HepG2 (cell line): ENCODE measurements at regions not wholly inside any gene's neighbourhood (a gene's known extent, or its start where the extent isn't known, plus 50 kb on each side); places are given as distances from the start of the nearest gene placed in this dataset.

Source experiments
- CBFB ChIP-seq: sonication (generic); formaldehyde crosslinking; IDR thresholded peaks from 2 replicates; pipeline ENCODE4 v1.4.0; 2020; ENCODE audit warnings: missing genetic modification reagents
- FOXA1 ChIP-seq, 2 experiments: fragments of 450-650 bp in 1 of 2; sonication (generic) in 1 of 2; formaldehyde crosslinking in 1 of 2; IDR thresholded peaks; 2 replicates each; pipeline versions ENCODE4 v1.4.0 to v1.6.1; 2016 to 2020; ENCODE audit warnings: missing genetic modification reagents in 1 of 2
- HNF4G ChIP-seq, 2 experiments: sonication (generic) in 1 of 2; formaldehyde crosslinking in 1 of 2; IDR thresholded peaks; 2 replicates each; pipeline versions ENCODE4 v1.4.0 to v1.6.1; 2011 to 2020; ENCODE audit warnings: borderline replicate concordance in 2 of 2, low read depth in 2 of 2, mild to moderate bottlenecking in 2 of 2, low read length in 1 of 2, missing genetic modification reagents in 1 of 2, moderate library complexity in 1 of 2
- MED8 ChIP-seq: sonication (generic); formaldehyde crosslinking; IDR thresholded peaks from 2 replicates; pipeline ENCODE4 v1.8.1; 2023; ENCODE audit warnings: mild to moderate bottlenecking, missing genetic modification reagents; ENCODE audit not compliant: insufficient replicate concordance
- MXD4 ChIP-seq: IDR thresholded peaks from 2 replicates; pipeline ENCODE4 v1.6.1; 2016; ENCODE audit warnings: mild to moderate bottlenecking, missing biosample characterization, missing genetic modification reagents
- PAWR ChIP-seq: sonication (generic); formaldehyde crosslinking; IDR thresholded peaks from 2 replicates; pipeline ENCODE4 v1.4.0; 2020; ENCODE audit warnings: missing genetic modification reagents, mild to moderate bottlenecking, borderline replicate concordance
- POLR2G ChIP-seq: fragments of 200-400 bp; formaldehyde crosslinking; IDR thresholded peaks from 2 replicates; pipeline ENCODE4 v1.6.1; 2018; ENCODE audit warnings: mild to moderate bottlenecking, low read depth, low read length, moderate library complexity
- RARG ChIP-seq: sonication (generic); formaldehyde crosslinking; IDR thresholded peaks from 2 replicates; pipeline ENCODE4 v1.4.0; 2020; ENCODE audit warnings: low read depth, mild to moderate bottlenecking, missing genetic modification reagents
- SMAD3 ChIP-seq: sonication (generic); formaldehyde crosslinking; IDR thresholded peaks from 2 replicates; pipeline ENCODE4 v1.4.0; 2020; ENCODE audit warnings: missing genetic modification reagents
- ZFP37 ChIP-seq: sonication (generic); formaldehyde crosslinking; IDR thresholded peaks from 2 replicates; pipeline ENCODE4 v1.4.0; 2020; ENCODE audit warnings: missing genetic modification reagents, borderline replicate concordance
- ZNF33A ChIP-seq: sonication (generic); formaldehyde crosslinking; IDR thresholded peaks from 2 replicates; pipeline ENCODE4 v1.5.1; 2020; ENCODE audit warnings: missing genetic modification reagents, mild to moderate bottlenecking, moderate library complexity, borderline replicate concordance
- ZNF598 ChIP-seq: sonication (generic); formaldehyde crosslinking; IDR thresholded peaks from 2 replicates; pipeline ENCODE4 v1.5.1; 2020; ENCODE audit warnings: mild to moderate bottlenecking, missing genetic modification reagents, borderline replicate concordance
- ZSCAN29 ChIP-seq: sonication (generic); formaldehyde crosslinking; conservative IDR thresholded peaks from 2 replicates; pipeline ENCODE4 v1.4.0; 2020; ENCODE audit warnings: mild to moderate bottlenecking, missing genetic modification reagents
- TF ChIP-seq, protein P1 (sequence below): IDR thresholded peaks from 2 replicates; pipeline ENCODE4 v1.6.1; 2016; ENCODE audit warnings: low read depth, missing genetic modification reagents, missing compliant biosample characterization
- TF ChIP-seq, protein P2 (sequence below): sonication (generic); formaldehyde crosslinking; IDR thresholded peaks from 2 replicates; pipeline ENCODE4; 2020; ENCODE audit warnings: missing genetic modification reagents, mild to moderate bottlenecking, borderline replicate concordance
- TF ChIP-seq, protein P3 (sequence below): sonication (generic); formaldehyde crosslinking; IDR thresholded peaks from 2 replicates; pipeline ENCODE4 v1.5.0; 2020; ENCODE audit warnings: missing genetic modification reagents, mild to moderate bottlenecking, borderline replicate concordance
- TF ChIP-seq, protein P4 (sequence below): sonication (generic); formaldehyde crosslinking; IDR thresholded peaks from 2 replicates; pipeline ENCODE4 v1.8.0; 2022; ENCODE audit warnings: missing genetic modification reagents, low read depth, mild to moderate bottlenecking, borderline replicate concordance

DNA sequence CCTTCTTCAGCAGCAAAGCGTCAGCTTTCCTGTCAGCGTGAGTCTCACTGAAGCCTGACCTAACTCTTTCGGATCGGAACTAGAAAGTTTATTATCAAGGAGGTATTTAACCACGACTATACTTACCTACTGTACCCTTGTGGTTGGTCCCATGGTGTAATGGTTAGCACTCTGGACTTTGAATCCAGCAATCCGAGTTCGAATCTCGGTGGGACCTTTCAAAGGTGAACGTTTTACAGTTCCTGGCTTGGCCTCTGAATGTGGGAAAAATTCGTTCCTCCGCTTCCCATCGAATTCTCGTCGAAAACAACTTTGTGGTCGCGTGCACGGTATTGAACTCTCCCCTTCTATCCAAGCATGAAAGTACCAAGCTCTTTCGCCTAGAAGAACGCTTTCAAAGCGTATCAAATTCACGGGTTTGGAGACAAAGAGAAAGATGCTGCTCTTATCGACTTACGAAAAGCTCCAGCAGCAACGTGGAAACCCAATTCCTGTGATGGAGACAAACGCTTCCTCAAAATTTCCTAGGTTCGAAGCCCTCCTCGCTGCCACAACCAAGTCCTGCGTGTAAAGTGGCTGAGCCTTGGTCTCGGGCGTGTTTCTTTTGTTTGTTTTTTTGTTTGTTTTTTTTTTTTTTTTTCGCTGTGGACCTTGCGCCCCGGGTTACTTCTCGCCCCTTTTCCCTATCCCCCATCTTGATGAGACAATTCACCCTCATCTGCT, 63.7 kb downstream of the GPX5 start (continued):
- TF ChIP-seq, protein P1, sequence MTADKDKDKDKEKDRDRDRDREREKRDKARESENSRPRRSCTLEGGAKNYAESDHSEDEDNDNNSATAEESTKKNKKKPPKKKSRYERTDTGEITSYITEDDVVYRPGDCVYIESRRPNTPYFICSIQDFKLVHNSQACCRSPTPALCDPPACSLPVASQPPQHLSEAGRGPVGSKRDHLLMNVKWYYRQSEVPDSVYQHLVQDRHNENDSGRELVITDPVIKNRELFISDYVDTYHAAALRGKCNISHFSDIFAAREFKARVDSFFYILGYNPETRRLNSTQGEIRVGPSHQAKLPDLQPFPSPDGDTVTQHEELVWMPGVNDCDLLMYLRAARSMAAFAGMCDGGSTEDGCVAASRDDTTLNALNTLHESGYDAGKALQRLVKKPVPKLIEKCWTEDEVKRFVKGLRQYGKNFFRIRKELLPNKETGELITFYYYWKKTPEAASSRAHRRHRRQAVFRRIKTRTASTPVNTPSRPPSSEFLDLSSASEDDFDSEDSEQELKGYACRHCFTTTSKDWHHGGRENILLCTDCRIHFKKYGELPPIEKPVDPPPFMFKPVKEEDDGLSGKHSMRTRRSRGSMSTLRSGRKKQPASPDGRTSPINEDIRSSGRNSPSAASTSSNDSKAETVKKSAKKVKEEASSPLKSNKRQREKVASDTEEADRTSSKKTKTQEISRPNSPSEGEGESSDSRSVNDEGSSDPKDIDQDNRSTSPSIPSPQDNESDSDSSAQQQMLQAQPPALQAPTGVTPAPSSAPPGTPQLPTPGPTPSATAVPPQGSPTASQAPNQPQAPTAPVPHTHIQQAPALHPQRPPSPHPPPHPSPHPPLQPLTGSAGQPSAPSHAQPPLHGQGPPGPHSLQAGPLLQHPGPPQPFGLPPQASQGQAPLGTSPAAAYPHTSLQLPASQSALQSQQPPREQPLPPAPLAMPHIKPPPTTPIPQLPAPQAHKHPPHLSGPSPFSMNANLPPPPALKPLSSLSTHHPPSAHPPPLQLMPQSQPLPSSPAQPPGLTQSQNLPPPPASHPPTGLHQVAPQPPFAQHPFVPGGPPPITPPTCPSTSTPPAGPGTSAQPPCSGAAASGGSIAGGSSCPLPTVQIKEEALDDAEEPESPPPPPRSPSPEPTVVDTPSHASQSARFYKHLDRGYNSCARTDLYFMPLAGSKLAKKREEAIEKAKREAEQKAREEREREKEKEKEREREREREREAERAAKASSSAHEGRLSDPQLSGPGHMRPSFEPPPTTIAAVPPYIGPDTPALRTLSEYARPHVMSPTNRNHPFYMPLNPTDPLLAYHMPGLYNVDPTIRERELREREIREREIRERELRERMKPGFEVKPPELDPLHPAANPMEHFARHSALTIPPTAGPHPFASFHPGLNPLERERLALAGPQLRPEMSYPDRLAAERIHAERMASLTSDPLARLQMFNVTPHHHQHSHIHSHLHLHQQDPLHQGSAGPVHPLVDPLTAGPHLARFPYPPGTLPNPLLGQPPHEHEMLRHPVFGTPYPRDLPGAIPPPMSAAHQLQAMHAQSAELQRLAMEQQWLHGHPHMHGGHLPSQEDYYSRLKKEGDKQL (CRISPR knock-in tag): peak; percentile 57; the same call in 1 of the 2 replicates
- TF ChIP-seq MED8 (no peak), ZNF33A (CRISPR knock-in tag) (0 out of 2 replicates have a peak, but pooled peaks have one; percentile 79), SMAD3 (CRISPR knock-in tag) (peak; percentile 94), RARG (CRISPR knock-in tag) (no peak), POLR2G (no peak), ZSCAN29 (CRISPR knock-in tag) (peak; percentile 93; the same call in 1 of the 2 replicates), ZNF598 (CRISPR knock-in tag) (no peak), PAWR (CRISPR knock-in tag) (no peak), FOXA1 (IDR thresholded peaks at IDR 0.05) (no peak), FOXA1 (CRISPR knock-in tag; IDR thresholded peaks at IDR 0.05) (no peak), MXD4 (no peak), ZFP37 (CRISPR knock-in tag) (peak; percentile 71; the same call in 1 of the 2 replicates), HNF4G (IDR thresholded peaks at IDR 0.05; ENCODE audit: borderline replicate concordance, low read depth, low read length) (peak; percentile 97), HNF4G (CRISPR knock-in tag; IDR thresholded peaks at IDR 0.05; ENCODE audit: borderline replicate concordance, low read depth) (peak; percentile 82; the same call in 1 of the 2 replicates), CBFB (CRISPR knock-in tag) (peak; percentile 93)
- TF ChIP-seq, protein P2, sequence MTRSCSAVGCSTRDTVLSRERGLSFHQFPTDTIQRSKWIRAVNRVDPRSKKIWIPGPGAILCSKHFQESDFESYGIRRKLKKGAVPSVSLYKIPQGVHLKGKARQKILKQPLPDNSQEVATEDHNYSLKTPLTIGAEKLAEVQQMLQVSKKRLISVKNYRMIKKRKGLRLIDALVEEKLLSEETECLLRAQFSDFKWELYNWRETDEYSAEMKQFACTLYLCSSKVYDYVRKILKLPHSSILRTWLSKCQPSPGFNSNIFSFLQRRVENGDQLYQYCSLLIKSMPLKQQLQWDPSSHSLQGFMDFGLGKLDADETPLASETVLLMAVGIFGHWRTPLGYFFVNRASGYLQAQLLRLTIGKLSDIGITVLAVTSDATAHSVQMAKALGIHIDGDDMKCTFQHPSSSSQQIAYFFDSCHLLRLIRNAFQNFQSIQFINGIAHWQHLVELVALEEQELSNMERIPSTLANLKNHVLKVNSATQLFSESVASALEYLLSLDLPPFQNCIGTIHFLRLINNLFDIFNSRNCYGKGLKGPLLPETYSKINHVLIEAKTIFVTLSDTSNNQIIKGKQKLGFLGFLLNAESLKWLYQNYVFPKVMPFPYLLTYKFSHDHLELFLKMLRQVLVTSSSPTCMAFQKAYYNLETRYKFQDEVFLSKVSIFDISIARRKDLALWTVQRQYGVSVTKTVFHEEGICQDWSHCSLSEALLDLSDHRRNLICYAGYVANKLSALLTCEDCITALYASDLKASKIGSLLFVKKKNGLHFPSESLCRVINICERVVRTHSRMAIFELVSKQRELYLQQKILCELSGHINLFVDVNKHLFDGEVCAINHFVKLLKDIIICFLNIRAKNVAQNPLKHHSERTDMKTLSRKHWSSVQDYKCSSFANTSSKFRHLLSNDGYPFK (CRISPR knock-in tag): no peak
- TF ChIP-seq, protein P3, sequence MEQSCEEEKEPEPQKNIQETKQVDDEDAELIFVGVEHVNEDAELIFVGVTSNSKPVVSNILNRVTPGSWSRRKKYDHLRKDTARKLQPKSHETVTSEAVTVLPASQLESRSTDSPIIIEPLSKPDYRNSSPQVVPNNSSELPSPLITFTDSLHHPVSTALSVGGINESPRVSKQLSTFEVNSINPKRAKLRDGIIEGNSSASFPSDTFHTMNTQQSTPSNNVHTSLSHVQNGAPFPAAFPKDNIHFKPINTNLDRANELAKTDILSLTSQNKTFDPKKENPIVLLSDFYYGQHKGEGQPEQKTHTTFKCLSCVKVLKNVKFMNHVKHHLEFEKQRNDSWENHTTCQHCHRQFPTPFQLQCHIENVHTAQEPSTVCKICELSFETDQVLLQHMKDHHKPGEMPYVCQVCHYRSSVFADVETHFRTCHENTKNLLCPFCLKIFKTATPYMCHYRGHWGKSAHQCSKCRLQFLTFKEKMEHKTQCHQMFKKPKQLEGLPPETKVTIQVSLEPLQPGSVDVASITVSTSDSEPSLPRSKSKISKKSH (CRISPR knock-in tag): no peak
- TF ChIP-seq, protein P4, sequence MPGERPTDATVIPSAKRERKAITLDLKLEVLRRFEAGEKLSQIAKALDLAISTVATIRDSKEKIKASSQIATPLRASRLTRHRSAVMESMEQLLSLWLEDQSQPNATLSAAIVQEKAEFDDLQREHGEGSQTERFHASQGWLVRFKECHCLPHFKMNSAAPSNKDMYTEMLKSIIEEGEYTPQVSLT (CRISPR knock-in tag): 0 out of 2 replicates have a peak, but pooled peaks have one; percentile 23
